HEK293 (cell line): ENCODE measurements at regions not wholly inside any gene's neighbourhood (a gene's known extent, or its start where the extent isn't known, plus 50 kb on each side); places are given as distances from the start of the nearest gene placed in this dataset.

Experiments used
- CTCF ChIP-seq: fragments of 450-650 bp; formaldehyde crosslinking; IDR thresholded peaks from 2 replicates; pipeline ENCODE4 v1.5.1; 2016; ENCODE audit warnings: missing biosample characterization, missing genetic modification characterization
- TCF7L2 ChIP-seq: IDR thresholded peaks from 2 replicates; pipeline ENCODE4 v1.6.1; 2011; ENCODE audit warnings: low read depth, mild to moderate bottlenecking, inconsistent platforms, low read length, moderate library complexity, borderline replicate concordance
- ZNF704 ChIP-seq: fragments of 450-650 bp; formaldehyde crosslinking; IDR thresholded peaks from 2 replicates; pipeline ENCODE4 v1.5.1; 2016; ENCODE audit warnings: missing biosample characterization, missing genetic modification characterization

GRCh38 chr2:59920961-59921360 is 632.5 kb downstream of the BCL11A start:
- TF ChIP-seq CTCF (tag by site-specific recombination): no peak
- TF ChIP-seq ZNF704 (tag by site-specific recombination): no peak
- TF ChIP-seq TCF7L2: no peak
